GM23338 (cell line): ENCODE measurements at regions not wholly inside any gene's neighbourhood (a gene's known extent, or its start where the extent isn't known, plus 50 kb on each side); places are given as distances from the start of the nearest gene placed in this dataset.
"Not testable (repeated sequence)": the region's sequence is repeated elsewhere in the genome, so short reads cannot be mapped to it uniquely, and the experiment has no call there.

Experiments
- ATAC-seq: fragments of 200-7000 bp; cut with Tn5 transposase; 3 replicates; pipeline ENCODE4 v1.9.1; 2020
- DNase-seq: peaks from one replicate; pipeline ENCODE4 v3.0.0-alpha.2; 2015; ENCODE audit warnings: low spot score
- H2AFZ ChIP-seq: fragments of 200-600 bp; sonication (generic); 2 replicates; pipeline ENCODE4 v1.8.0; 2016; ENCODE audit warnings: antibody characterized with exemption, mild to moderate bottlenecking, moderate library complexity
- H3F3A ChIP-seq: fragments of 200-600 bp; sonication (generic); replicated peaks from 2 replicates; pipeline ENCODE4 v1.8.0; 2017; ENCODE audit warnings: antibody characterized with exemption, mixed run types, low read depth
- H3K27ac ChIP-seq: fragments of 200-600 bp; sonication (generic); 2 replicates; pipeline ENCODE4 v1.6.1; 2016; ENCODE audit warnings: low read depth
- H3K27me3 ChIP-seq: fragments of 200-600 bp; sonication (generic); 2 replicates; pipeline ENCODE4 v1.8.0; 2016; ENCODE audit warnings: mild to moderate bottlenecking, mixed run types, moderate library complexity; ENCODE audit not compliant: insufficient read depth
- H3K36me3 ChIP-seq: fragments of 200-600 bp; sonication (generic); 2 replicates; pipeline ENCODE4 v1.8.0; 2016; ENCODE audit warnings: mild to moderate bottlenecking; ENCODE audit not compliant: insufficient read depth
- H3K4me1 ChIP-seq: fragments of 200-600 bp; sonication (generic); 2 replicates; pipeline ENCODE4 v1.8.0; 2016; ENCODE audit warnings: mild to moderate bottlenecking, moderate library complexity; ENCODE audit not compliant: insufficient read depth
- H3K4me2 ChIP-seq: fragments of 200-600 bp; sonication (generic); 2 replicates; pipeline ENCODE4 v1.7.1; 2017; ENCODE audit warnings: mixed run types
- H3K4me3 ChIP-seq: fragments of 200-600 bp; sonication (generic); 2 replicates; pipeline ENCODE4 v1.6.1; 2016; ENCODE audit warnings: mixed run types
- H3K79me2 ChIP-seq: fragments of 200-600 bp; sonication (generic); replicated peaks from 2 replicates; pipeline ENCODE4 v1.8.0; 2017; ENCODE audit warnings: mild to moderate bottlenecking; ENCODE audit not compliant: insufficient read depth
- H3K9me2 ChIP-seq: fragments of 200-600 bp; sonication (generic); 2 replicates; pipeline ENCODE4 v1.8.0; 2017; ENCODE audit not compliant: insufficient read depth
- H4K20me1 ChIP-seq: fragments of 200-600 bp; sonication (generic); replicated peaks from 2 replicates; pipeline ENCODE4 v1.8.0; 2017; ENCODE audit warnings: mild to moderate bottlenecking; ENCODE audit not compliant: insufficient read depth
- H3K27ac Mint-ChIP-seq: 2 replicates; pipeline ENCODE4 v1.8.0; 2020; ENCODE audit warnings: inconsistent platforms, mild to moderate bottlenecking, moderate library complexity, mixed read lengths
- H3K27me3 Mint-ChIP-seq: 3 replicates; pipeline ENCODE4 v1.8.0; 2022; ENCODE audit warnings: low read depth, mild to moderate bottlenecking, moderate library complexity, mixed read lengths, inconsistent platforms; ENCODE audit not compliant: insufficient read depth, poor library complexity
- H3K36me3 Mint-ChIP-seq: 3 replicates; pipeline ENCODE4 v1.8.0; 2021; ENCODE audit warnings: low read depth, mild to moderate bottlenecking, inconsistent platforms, moderate library complexity, mixed read lengths
- H3K4me1 Mint-ChIP-seq: 3 replicates; pipeline ENCODE4 v1.8.0; 2020; ENCODE audit warnings: mild to moderate bottlenecking, inconsistent platforms, mixed read lengths
- H3K4me3 Mint-ChIP-seq: 3 replicates; pipeline ENCODE4 v1.8.0; 2021; ENCODE audit warnings: moderate library complexity, mild to moderate bottlenecking, inconsistent platforms, mixed read lengths
- H3K9me3 Mint-ChIP-seq: 3 replicates; pipeline ENCODE4 v1.8.0; 2020; ENCODE audit warnings: moderate library complexity, mild to moderate bottlenecking, inconsistent platforms, mixed read lengths
- CREB1 ChIP-seq: fragments of 250-450 bp; sonication (Bioruptor Pico); IDR thresholded peaks from 2 replicates; pipeline ENCODE4 v1.5.0; 2020; ENCODE audit warnings: low read depth, mild to moderate bottlenecking, moderate library complexity
- ETS1 ChIP-seq: IDR thresholded peaks from 2 replicates; pipeline ENCODE4 v1.6.1; 2016; ENCODE audit warnings: antibody characterized with exemption
- EZH2phosphoT487 ChIP-seq: fragments of 200-600 bp; sonication (generic); IDR thresholded peaks from one replicate; pipeline ENCODE4 v1.8.1; 2018; ENCODE audit warnings: antibody characterized with exemption; ENCODE audit not compliant: unreplicated experiment
- JUNB ChIP-seq: IDR thresholded peaks from one replicate; pipeline ENCODE4 v1.6.1; 2016; ENCODE audit warnings: antibody characterized with exemption; ENCODE audit not compliant: unreplicated experiment
- NANOG ChIP-seq: IDR thresholded peaks from 2 replicates; pipeline ENCODE4 v1.6.1; 2016; ENCODE audit warnings: antibody characterized with exemption, borderline replicate concordance
- POLR2AphosphoS5 ChIP-seq: IDR thresholded peaks from 2 replicates; pipeline ENCODE4 v1.6.1; 2016; ENCODE audit warnings: antibody characterized with exemption, low read depth
- ZNF331 ChIP-seq: fragments of 250-450 bp; sonication (Bioruptor Pico); IDR thresholded peaks from 2 replicates; pipeline ENCODE4 v1.5.0; 2020; ENCODE audit warnings: low read depth, mild to moderate bottlenecking, moderate library complexity
- TF ChIP-seq, protein P1 (sequence below): fragments of 250-450 bp; sonication (Bioruptor Pico); IDR thresholded peaks from 2 replicates; pipeline ENCODE4 v1.5.0; 2020; ENCODE audit warnings: mild to moderate bottlenecking, moderate library complexity
- TF ChIP-seq, protein P2 (sequence below): IDR thresholded peaks from one replicate; pipeline ENCODE4 v1.6.1; 2018; ENCODE audit warnings: antibody characterized with exemption; ENCODE audit not compliant: unreplicated experiment

- TF ChIP-seq, protein P1, sequence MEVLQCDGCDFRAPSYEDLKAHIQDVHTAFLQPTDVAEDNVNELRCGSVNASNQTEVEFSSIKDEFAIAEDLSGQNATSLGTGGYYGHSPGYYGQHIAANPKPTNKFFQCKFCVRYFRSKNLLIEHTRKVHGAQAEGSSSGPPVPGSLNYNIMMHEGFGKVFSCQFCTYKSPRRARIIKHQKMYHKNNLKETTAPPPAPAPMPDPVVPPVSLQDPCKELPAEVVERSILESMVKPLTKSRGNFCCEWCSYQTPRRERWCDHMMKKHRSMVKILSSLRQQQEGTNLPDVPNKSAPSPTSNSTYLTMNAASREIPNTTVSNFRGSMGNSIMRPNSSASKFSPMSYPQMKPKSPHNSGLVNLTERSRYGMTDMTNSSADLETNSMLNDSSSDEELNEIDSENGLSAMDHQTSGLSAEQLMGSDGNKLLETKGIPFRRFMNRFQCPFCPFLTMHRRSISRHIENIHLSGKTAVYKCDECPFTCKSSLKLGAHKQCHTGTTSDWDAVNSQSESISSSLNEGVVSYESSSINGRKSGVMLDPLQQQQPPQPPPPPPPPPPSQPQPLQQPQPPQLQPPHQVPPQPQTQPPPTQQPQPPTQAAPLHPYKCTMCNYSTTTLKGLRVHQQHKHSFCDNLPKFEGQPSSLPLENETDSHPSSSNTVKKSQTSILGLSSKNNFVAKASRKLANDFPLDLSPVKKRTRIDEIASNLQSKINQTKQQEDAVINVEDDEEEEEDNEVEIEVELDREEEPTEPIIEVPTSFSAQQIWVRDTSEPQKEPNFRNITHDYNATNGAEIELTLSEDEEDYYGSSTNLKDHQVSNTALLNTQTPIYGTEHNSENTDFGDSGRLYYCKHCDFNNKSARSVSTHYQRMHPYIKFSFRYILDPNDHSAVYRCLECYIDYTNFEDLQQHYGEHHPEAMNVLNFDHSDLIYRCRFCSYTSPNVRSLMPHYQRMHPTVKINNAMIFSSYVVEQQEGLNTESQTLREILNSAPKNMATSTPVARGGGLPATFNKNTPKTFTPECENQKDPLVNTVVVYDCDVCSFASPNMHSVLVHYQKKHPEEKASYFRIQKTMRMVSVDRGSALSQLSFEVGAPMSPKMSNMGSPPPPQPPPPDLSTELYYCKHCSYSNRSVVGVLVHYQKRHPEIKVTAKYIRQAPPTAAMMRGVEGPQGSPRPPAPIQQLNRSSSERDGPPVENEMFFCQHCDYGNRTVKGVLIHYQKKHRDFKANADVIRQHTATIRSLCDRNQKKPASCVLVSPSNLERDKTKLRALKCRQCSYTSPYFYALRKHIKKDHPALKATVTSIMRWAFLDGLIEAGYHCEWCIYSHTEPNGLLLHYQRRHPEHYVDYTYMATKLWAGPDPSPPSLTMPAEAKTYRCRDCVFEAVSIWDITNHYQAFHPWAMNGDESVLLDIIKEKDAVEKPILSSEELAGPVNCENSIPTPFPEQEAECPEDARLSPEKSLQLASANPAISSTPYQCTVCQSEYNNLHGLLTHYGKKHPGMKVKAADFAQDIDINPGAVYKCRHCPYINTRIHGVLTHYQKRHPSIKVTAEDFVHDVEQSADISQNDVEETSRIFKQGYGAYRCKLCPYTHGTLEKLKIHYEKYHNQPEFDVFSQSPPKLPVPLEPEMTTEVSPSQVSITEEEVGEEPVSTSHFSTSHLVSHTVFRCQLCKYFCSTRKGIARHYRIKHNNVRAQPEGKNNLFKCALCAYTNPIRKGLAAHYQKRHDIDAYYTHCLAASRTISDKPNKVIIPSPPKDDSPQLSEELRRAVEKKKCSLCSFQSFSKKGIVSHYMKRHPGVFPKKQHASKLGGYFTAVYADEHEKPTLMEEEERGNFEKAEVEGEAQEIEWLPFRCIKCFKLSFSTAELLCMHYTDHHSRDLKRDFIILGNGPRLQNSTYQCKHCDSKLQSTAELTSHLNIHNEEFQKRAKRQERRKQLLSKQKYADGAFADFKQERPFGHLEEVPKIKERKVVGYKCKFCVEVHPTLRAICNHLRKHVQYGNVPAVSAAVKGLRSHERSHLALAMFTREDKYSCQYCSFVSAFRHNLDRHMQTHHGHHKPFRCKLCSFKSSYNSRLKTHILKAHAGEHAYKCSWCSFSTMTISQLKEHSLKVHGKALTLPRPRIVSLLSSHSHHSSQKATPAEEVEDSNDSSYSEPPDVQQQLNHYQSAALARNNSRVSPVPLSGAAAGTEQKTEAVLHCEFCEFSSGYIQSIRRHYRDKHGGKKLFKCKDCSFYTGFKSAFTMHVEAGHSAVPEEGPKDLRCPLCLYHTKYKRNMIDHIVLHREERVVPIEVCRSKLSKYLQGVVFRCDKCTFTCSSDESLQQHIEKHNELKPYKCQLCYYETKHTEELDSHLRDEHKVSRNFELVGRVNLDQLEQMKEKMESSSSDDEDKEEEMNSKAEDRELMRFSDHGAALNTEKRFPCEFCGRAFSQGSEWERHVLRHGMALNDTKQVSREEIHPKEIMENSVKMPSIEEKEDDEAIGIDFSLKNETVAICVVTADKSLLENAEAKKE (CRISPR knock-in tag), result no peak
These were observed 180.6 kb upstream of the TENT5A start (continued) for GRCh38 chr6:81933089-81933488.

DNA sequence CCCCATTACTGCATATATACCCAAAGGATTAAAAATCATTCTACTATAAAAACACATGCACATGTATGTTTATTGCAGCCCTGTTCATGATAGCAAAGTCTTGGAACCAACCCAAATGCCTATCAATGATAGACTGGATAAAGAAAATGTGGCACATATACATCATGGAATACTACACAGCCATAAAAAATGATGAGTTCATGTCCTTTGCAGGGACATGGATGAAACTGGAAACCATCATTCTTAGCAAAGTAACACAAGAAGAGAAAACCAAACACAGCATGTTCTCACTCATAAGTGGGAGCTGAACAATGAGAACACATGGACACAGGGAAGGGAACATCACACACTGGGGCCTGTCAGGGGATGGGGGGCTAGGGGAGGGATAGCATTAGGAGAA is 180.0 kb upstream of the TENT5A start:
- not testable (repeated sequence) for H3K27ac Mint-ChIP-seq, ATAC-seq, H3K27ac ChIP-seq, H3K27me3 Mint-ChIP-seq, H3K9me2 ChIP-seq, H3K36me3 Mint-ChIP-seq, H4K20me1 ChIP-seq, H3K4me1 Mint-ChIP-seq, H2AFZ ChIP-seq, H3K9me3 Mint-ChIP-seq, H3K36me3 ChIP-seq, H3K4me3 Mint-ChIP-seq, H3K4me2 ChIP-seq, H3K4me1 ChIP-seq, H3K79me2 ChIP-seq, H3K4me3 ChIP-seq, DNase-seq, H3K27me3 ChIP-seq, H3F3A ChIP-seq

GRCh38 chr6:81929828-81930227 is 177.3 kb upstream of the TENT5A start:
- H3K4me1 ChIP-seq, result no peaks in the 10 kb centered on the region
- no peaks in the 10 kb centered on the region for H4K20me1 ChIP-seq
- ATAC-seq, result no peak
- no peak overlapping the region for H2AFZ ChIP-seq
- H3K79me2 ChIP-seq, result no peaks in the 10 kb centered on the region
- H3K27ac ChIP-seq, result no peak overlapping the region
- H3K27me3 ChIP-seq, result no peaks in the 10 kb centered on the region
- Mint-ChIP-seq H3K4me1 (no peaks in the 10 kb centered on the region), H3K27me3 (no peaks in the 10 kb centered on the region), H3K9me3 (no peaks in the 10 kb centered on the region), H3K36me3 (no peaks in the 10 kb centered on the region), H3K27ac (no peak overlapping the region), H3K4me3 (no peak overlapping the region)
- DNase-seq, result no peak
- no peaks in the 10 kb centered on the region for H3F3A ChIP-seq
- no peaks in the 10 kb centered on the region for H3K36me3 ChIP-seq
- no peak overlapping the region for H3K4me3 ChIP-seq
- no peaks in the 10 kb centered on the region for H3K9me2 ChIP-seq
- H3K4me2 ChIP-seq, result no peak overlapping the region
- TF ChIP-seq EZH2phosphoT487 (no peak), JUNB (no peak), ZNF331 (CRISPR knock-in tag) (no peak), POLR2AphosphoS5 (no peak), NANOG (no peak), CREB1 (CRISPR knock-in tag) (no peak), ETS1 (no peak)
- TF ChIP-seq, protein P2, sequence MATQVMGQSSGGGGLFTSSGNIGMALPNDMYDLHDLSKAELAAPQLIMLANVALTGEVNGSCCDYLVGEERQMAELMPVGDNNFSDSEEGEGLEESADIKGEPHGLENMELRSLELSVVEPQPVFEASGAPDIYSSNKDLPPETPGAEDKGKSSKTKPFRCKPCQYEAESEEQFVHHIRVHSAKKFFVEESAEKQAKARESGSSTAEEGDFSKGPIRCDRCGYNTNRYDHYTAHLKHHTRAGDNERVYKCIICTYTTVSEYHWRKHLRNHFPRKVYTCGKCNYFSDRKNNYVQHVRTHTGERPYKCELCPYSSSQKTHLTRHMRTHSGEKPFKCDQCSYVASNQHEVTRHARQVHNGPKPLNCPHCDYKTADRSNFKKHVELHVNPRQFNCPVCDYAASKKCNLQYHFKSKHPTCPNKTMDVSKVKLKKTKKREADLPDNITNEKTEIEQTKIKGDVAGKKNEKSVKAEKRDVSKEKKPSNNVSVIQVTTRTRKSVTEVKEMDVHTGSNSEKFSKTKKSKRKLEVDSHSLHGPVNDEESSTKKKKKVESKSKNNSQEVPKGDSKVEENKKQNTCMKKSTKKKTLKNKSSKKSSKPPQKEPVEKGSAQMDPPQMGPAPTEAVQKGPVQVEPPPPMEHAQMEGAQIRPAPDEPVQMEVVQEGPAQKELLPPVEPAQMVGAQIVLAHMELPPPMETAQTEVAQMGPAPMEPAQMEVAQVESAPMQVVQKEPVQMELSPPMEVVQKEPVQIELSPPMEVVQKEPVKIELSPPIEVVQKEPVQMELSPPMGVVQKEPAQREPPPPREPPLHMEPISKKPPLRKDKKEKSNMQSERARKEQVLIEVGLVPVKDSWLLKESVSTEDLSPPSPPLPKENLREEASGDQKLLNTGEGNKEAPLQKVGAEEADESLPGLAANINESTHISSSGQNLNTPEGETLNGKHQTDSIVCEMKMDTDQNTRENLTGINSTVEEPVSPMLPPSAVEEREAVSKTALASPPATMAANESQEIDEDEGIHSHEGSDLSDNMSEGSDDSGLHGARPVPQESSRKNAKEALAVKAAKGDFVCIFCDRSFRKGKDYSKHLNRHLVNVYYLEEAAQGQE, result no peak
